Keratinocyte (primary cell): ENCODE measurements at regions not wholly inside any gene's neighbourhood (a gene's known extent, or its start where the extent isn't known, plus 50 kb on each side); places are given as distances from the start of the nearest gene placed in this dataset.

ENCODE experiments used
- DNase-seq: peaks from one replicate; pipeline ENCODE4 v3.0.0-alpha.2; 2011; ENCODE audit warnings: low read depth, missing footprints, low spot score
- FAIRE-seq: peaks from 2 replicates; lab custom pipeline; 2011; peaks lifted over from hg19 to GRCh38; lab: Jason Lieb, UNC
- H2AFZ ChIP-seq: 2 replicates; pipeline ENCODE4 v1.6.0; 2012; ENCODE audit warnings: low read length, control low read depth, inconsistent platforms; ENCODE audit not compliant: control insufficient read depth
- H3K27ac ChIP-seq: 2 replicates; pipeline ENCODE4 v1.5.1; 2011; ENCODE audit warnings: low read length; ENCODE audit not compliant: control insufficient read depth, insufficient read depth
- H3K27me3 ChIP-seq: 3 replicates; pipeline ENCODE4 v1.6.0; 2011; ENCODE audit warnings: low read length; ENCODE audit not compliant: control insufficient read depth, insufficient read depth; ENCODE audit errors: extremely low read depth
- H3K36me3 ChIP-seq, 2 experiments: 2 replicates in 1 of 2; 3 replicates in 1 of 2; pipeline ENCODE4 v1.5.1; 2011; ENCODE audit warnings: low read length in 2 of 2, mild to moderate bottlenecking in 1 of 2; ENCODE audit not compliant: control insufficient read depth in 2 of 2, insufficient read depth in 2 of 2; ENCODE audit errors: extremely low read depth in 1 of 2
- H3K4me1 ChIP-seq: 3 replicates; pipeline ENCODE4 v1.5.1; 2011; ENCODE audit warnings: low read length; ENCODE audit not compliant: control insufficient read depth, insufficient read depth; ENCODE audit errors: extremely low read depth
- H3K4me2 ChIP-seq: 3 replicates; pipeline ENCODE4 v1.6.0; 2011; ENCODE audit warnings: low read depth, low read length; ENCODE audit not compliant: control insufficient read depth, insufficient read depth; ENCODE audit errors: extremely low read depth
- H3K4me3 ChIP-seq, 3 experiments: fragments of 200-600 bp in 1 of 3; sonication (generic) in 1 of 3; 2 replicates in 2 of 3; 3 replicates in 1 of 3; pipeline ENCODE4 v1.5.1; 2011 to 2016; ENCODE audit warnings: low read length in 3 of 3, mild to moderate bottlenecking in 3 of 3, control low read depth in 2 of 3, inconsistent platforms in 1 of 3, low read depth in 1 of 3, mixed read lengths in 1 of 3, mixed run types in 1 of 3, moderate library complexity in 1 of 3; ENCODE audit not compliant: control insufficient read depth in 2 of 3, insufficient read depth in 2 of 3; ENCODE audit errors: extremely low read depth in 1 of 3
- H3K79me2 ChIP-seq: 2 replicates; pipeline ENCODE4 v1.6.0; 2012; ENCODE audit warnings: low read length; ENCODE audit not compliant: control insufficient read depth, insufficient read depth
- H3K9ac ChIP-seq: 3 replicates; pipeline ENCODE4 v1.6.0; 2011; ENCODE audit warnings: low read length; ENCODE audit not compliant: control insufficient read depth, insufficient read depth; ENCODE audit errors: extremely low read depth
- H3K9me1 ChIP-seq: 3 replicates; pipeline ENCODE4 v1.6.0; 2011; ENCODE audit warnings: low read length; ENCODE audit not compliant: control insufficient read depth, insufficient read depth; ENCODE audit errors: extremely low read depth
- H3K9me3 ChIP-seq: 2 replicates; pipeline ENCODE4 v1.5.1; 2012; ENCODE audit warnings: low read depth, low read length; ENCODE audit not compliant: control insufficient read depth
- H4K20me1 ChIP-seq: 3 replicates; pipeline ENCODE4 v1.6.0; 2011; ENCODE audit warnings: low read length; ENCODE audit not compliant: control insufficient read depth, insufficient read depth; ENCODE audit errors: extremely low read depth
- CTCF ChIP-seq, 3 experiments: IDR thresholded peaks in 1 of 3; conservative IDR thresholded peaks in 1 of 3; optimal IDR thresholded peaks in 1 of 3; 2 replicates in 2 of 3; 3 replicates in 1 of 3; pipeline versions ENCODE3 to v1.5.1; 2011; ENCODE audit warnings: low read length in 3 of 3, mild to moderate bottlenecking in 3 of 3, moderate library complexity in 2 of 3, control low read depth in 1 of 3, inconsistent platforms in 1 of 3; ENCODE audit not compliant: insufficient read depth in 2 of 3; ENCODE audit errors: extremely low read depth in 1 of 3
- EZH2 ChIP-seq: IDR thresholded peaks from one replicate; pipeline ENCODE4 v1.6.1; 2012; ENCODE audit warnings: inconsistent platforms, mild to moderate bottlenecking, low read length, moderate library complexity
- dilution Hi-C: fragments of 300-500 bp; cut with MboI; formaldehyde crosslinking; loops from one replicate; pipeline ENCODE4 v1.7.0; 2020; ENCODE audit warnings: low sequenced_read_pairs; ENCODE audit not compliant: extremely low pct_ligation_motif_present

- H4K20me1 ChIP-seq, result no peaks in the 10 kb centered on the region
- DNase-seq, result no peak
- no peak overlapping the region for H3K27ac ChIP-seq
- H3K27me3 ChIP-seq, result no peaks in the 10 kb centered on the region
- dilution Hi-C loops, result no loop called here
- no peaks in the 10 kb centered on the region for H3K4me1 ChIP-seq
- no peak for TF ChIP-seq EZH2
- TF ChIP-seq CTCF (optimal IDR thresholded peaks at IDR 0.05 in 1 of 3, IDR thresholded peaks at IDR 0.05 in 1 of 3, conservative IDR thresholded peaks at IDR 0.05 in 1 of 3; ENCODE audit: extremely low read depth in 1 of 3, insufficient read depth in 2 of 3, low read length in 3 of 3), result no peak
- H3K4me2 ChIP-seq, result no peak overlapping the region
- no peaks in the 10 kb centered on the region for H3K9me1 ChIP-seq
- no peaks in the 10 kb centered on the region for H3K79me2 ChIP-seq
- no peaks in the 10 kb centered on the region for H3K36me3 ChIP-seq
- no peak overlapping the region for H3K9ac ChIP-seq
- H3K9me3 ChIP-seq, result no peaks in the 10 kb centered on the region
- no peak for FAIRE-seq
- H3K4me3 ChIP-seq, result no peak overlapping the region
- no peak overlapping the region for H2AFZ ChIP-seq
These were observed 748.0 kb upstream of the IGFBP3 start for GRCh38 chr7:46669028-46669427.

- dilution Hi-C loops, result no loop called here
- Histone ChIP-seq H3K27me3 (no peaks in the 10 kb centered on the region), H3K9me3 (no peaks in the 10 kb centered on the region), H3K79me2 (no peaks in the 10 kb centered on the region), H3K4me3 (no peak overlapping the region), H4K20me1 (no peaks in the 10 kb centered on the region), H3K27ac (no peak overlapping the region), H3K4me1 (no peaks in the 10 kb centered on the region), H3K36me3 (no peaks in the 10 kb centered on the region), H2AFZ (no peak overlapping the region), H3K9ac (no peak overlapping the region), H3K4me2 (no peak overlapping the region), H3K9me1 (no peaks in the 10 kb centered on the region)
- TF ChIP-seq EZH2, result no peak
- TF ChIP-seq CTCF (optimal IDR thresholded peaks at IDR 0.05 in 1 of 3, IDR thresholded peaks at IDR 0.05 in 1 of 3, conservative IDR thresholded peaks at IDR 0.05 in 1 of 3; ENCODE audit: extremely low read depth in 1 of 3, insufficient read depth in 2 of 3, low read length in 3 of 3), result no peak
- no peak for DNase-seq
- FAIRE-seq, result no peak
These were observed 743.4 kb upstream of the IGFBP3 start for GRCh38 chr7:46664453-46664852.
